GM12878 (cell line): ENCODE measurements at regions not wholly inside any gene's neighbourhood (a gene's known extent, or its start where the extent isn't known, plus 50 kb on each side); places are given as distances from the start of the nearest gene placed in this dataset.

Source experiments
- ATAC-seq: fragments of 200-7000 bp; cut with Tn5 transposase; 3 replicates; pipeline ENCODE4 v1.9.1; 2020; ENCODE audit warnings: mild to moderate bottlenecking, moderate library complexity
- BruUV-seq: library from RNA; stranded (reverse); fragments of 400-500 nt; replicated peaks from 2 replicates; lab custom pipeline; 2021; lab: Mats Ljungman, UMichigan
- CTCF ChIA-PET: fragments of 300-600 bp; sonication (Branson Sonifier 250); formaldehyde crosslinking; extraction: SDS; loops from one replicate; lab custom pipeline; 2021; ENCODE audit warnings: inconsistent platforms; lab: Yijun Ruan, JAX
- POLR2A ChIA-PET: fragments of 350-600 bp; formaldehyde crosslinking; extraction: SDS; loops from one replicate; lab custom pipeline; 2021; ENCODE audit warnings: inconsistent platforms; lab: Charles Lee
- RAD21 ChIA-PET: fragments of 300-600 bp; sonication (Branson Sonifier 250); formaldehyde crosslinking; loops from one replicate; lab custom pipeline; 2023; ENCODE audit warnings: antibody characterized with exemption; ENCODE audit not compliant: unreplicated experiment; lab: Charles Lee
- SMC1A ChIA-PET: fragments of 300-600 bp; sonication (Branson Sonifier 250); formaldehyde crosslinking; loops from one replicate; lab custom pipeline; 2023; ENCODE audit not compliant: unreplicated experiment, uncharacterized antibody; lab: Charles Lee
- DNase-seq: peaks from one replicate; pipeline ENCODE4 v3.0.0-alpha.2; 2011; ENCODE audit warnings: low read depth, low spot score
- FAIRE-seq: peaks from 3 replicates; lab custom pipeline; 2011; peaks lifted over from hg19 to GRCh38; lab: Jason Lieb, UNC
- H2AFZ ChIP-seq: 2 replicates; pipeline ENCODE4 v1.6.0; 2011; ENCODE audit warnings: low read depth, low read length, control low read depth; ENCODE audit not compliant: control insufficient read depth
- H3K27ac ChIP-seq: 2 replicates; pipeline ENCODE4 v1.5.1; 2011; ENCODE audit warnings: control low read depth; ENCODE audit not compliant: control insufficient read depth, insufficient read depth
- H3K27me3 ChIP-seq, 2 experiments: replicated peaks in 1 of 2; 2 replicates each; pipeline versions ENCODE4 v1.6.0 to v1.6.1; 2011; ENCODE audit warnings: low read length in 1 of 2; ENCODE audit not compliant: control insufficient read depth in 2 of 2, insufficient read depth in 2 of 2
- H3K36me3 ChIP-seq, 2 experiments: 2 replicates each; pipeline ENCODE4 v1.5.1; 2011; ENCODE audit warnings: low read length in 1 of 2; ENCODE audit not compliant: control insufficient read depth in 2 of 2, insufficient read depth in 2 of 2
- H3K4me1 ChIP-seq: 2 replicates; pipeline ENCODE4 v1.6.1; 2011; ENCODE audit warnings: mild to moderate bottlenecking, low read length, moderate library complexity, mixed read lengths; ENCODE audit not compliant: control insufficient read depth, insufficient read depth
- H3K4me2 ChIP-seq: 2 replicates; pipeline ENCODE4 v1.6.0; 2011; ENCODE audit warnings: control low read depth; ENCODE audit not compliant: control insufficient read depth, insufficient read depth
- H3K4me3 ChIP-seq: fragments of 200-600 bp; sonication (generic); 2 replicates; pipeline ENCODE4 v1.5.1; 2016
- H3K79me2 ChIP-seq: 2 replicates; pipeline ENCODE4 v1.6.0; 2011; ENCODE audit warnings: low read length; ENCODE audit not compliant: control insufficient read depth, insufficient read depth
- H3K9ac ChIP-seq: 2 replicates; pipeline ENCODE4 v1.8.0; 2011; ENCODE audit warnings: low read length, control low read depth, mixed read lengths; ENCODE audit not compliant: control insufficient read depth, insufficient read depth
- H3K9me3 ChIP-seq: replicated peaks from 3 replicates; pipeline ENCODE4 v1.5.1; 2011; ENCODE audit warnings: mild to moderate bottlenecking, low read length; ENCODE audit not compliant: control insufficient read depth, insufficient read depth
- H4K20me1 ChIP-seq: 2 replicates; pipeline ENCODE4 v1.6.0; 2011; ENCODE audit not compliant: control insufficient read depth, insufficient read depth
- BRCA1 ChIP-seq: IDR thresholded peaks from 2 replicates; pipeline ENCODE4 v1.6.1; 2011; ENCODE audit warnings: low read depth, low read length, improper control_type of control experiment
- ESRRA ChIP-seq: IDR thresholded peaks from 2 replicates; pipeline ENCODE4 v1.6.1; 2012; ENCODE audit warnings: mild to moderate bottlenecking, low read length, improper control_type of control experiment
- HDGF ChIP-seq: fragments of 450-650 bp; IDR thresholded peaks from 2 replicates; pipeline ENCODE4 v1.6.1; 2016; ENCODE audit warnings: antibody characterized with exemption
- NRF1 ChIP-seq: conservative IDR thresholded peaks from 2 replicates; pipeline ENCODE4 v1.6.1; 2011; ENCODE audit warnings: mild to moderate bottlenecking, low read depth, low read length, improper control_type of control experiment
- RB1 ChIP-seq: fragments of 450-650 bp; formaldehyde crosslinking; IDR thresholded peaks from 2 replicates; pipeline ENCODE4 v1.6.1; 2017; ENCODE audit warnings: mild to moderate bottlenecking, borderline replicate concordance
- RFX5 ChIP-seq: IDR thresholded peaks from 2 replicates; pipeline ENCODE4 v1.6.1; 2011; ENCODE audit warnings: low read depth, low read length, improper control_type of control experiment
- SREBF2 ChIP-seq: IDR thresholded peaks from 2 replicates; pipeline ENCODE4 v1.6.1; 2012; ENCODE audit warnings: mild to moderate bottlenecking, low read length
- TCF3 ChIP-seq: IDR thresholded peaks from 2 replicates; pipeline ENCODE4 v1.6.1; 2012; ENCODE audit warnings: low read depth, mild to moderate bottlenecking, low read length, borderline replicate concordance; ENCODE audit not compliant: insufficient read depth
- ZNF217 ChIP-seq: fragments of 450-650 bp; IDR thresholded peaks from 2 replicates; pipeline ENCODE4 v1.6.1; 2017; ENCODE audit warnings: antibody characterized with exemption, mild to moderate bottlenecking
- ZNF24 ChIP-seq: fragments of 450-650 bp; IDR thresholded peaks from 2 replicates; pipeline ENCODE4 v1.6.1; 2017; ENCODE audit warnings: antibody characterized with exemption, mild to moderate bottlenecking
- WGBS: methylation state at CpG from one replicate; pipeline ENCODE4 v1.1.6; 2016; ENCODE audit warnings: low lambda C conversion rate; ENCODE audit not compliant: insufficient replicate concordance, insufficient coverage; ENCODE audit errors: missing lambda C conversion rate; 5-methylcytosine and 5-hydroxymethylcytosine counted together
- in situ Hi-C: fragments of 300-500 bp; cut with MboI; formaldehyde crosslinking; loops from 9 replicates; pipeline ENCODE4 v1.14.3; 2018; ENCODE audit warnings: mixed read lengths
- intact Hi-C: fragments of 100-400 bp; cut with micrococcal nuclease; formaldehyde crosslinking; loops from one replicate; pipeline ENCODE4 v1.14.2; 2022; ENCODE audit not compliant: unreplicated experiment
- TF ChIP-seq, protein P1 (sequence below): fragments of 450-650 bp; IDR thresholded peaks from 2 replicates; pipeline ENCODE4 v1.6.1; 2018; ENCODE audit warnings: mild to moderate bottlenecking, low read depth, moderate library complexity; ENCODE audit not compliant: partially characterized antibody
- TF ChIP-seq, protein P2 (sequence below): fragments of 450-650 bp; IDR thresholded peaks from 2 replicates; pipeline ENCODE4 v1.6.1; 2014; ENCODE audit warnings: mild to moderate bottlenecking
- TF ChIP-seq, protein P3 (sequence below): fragments of 450-650 bp; IDR thresholded peaks from 2 replicates; pipeline ENCODE4 v1.6.1; 2017; ENCODE audit warnings: mild to moderate bottlenecking, moderate library complexity

DNA sequence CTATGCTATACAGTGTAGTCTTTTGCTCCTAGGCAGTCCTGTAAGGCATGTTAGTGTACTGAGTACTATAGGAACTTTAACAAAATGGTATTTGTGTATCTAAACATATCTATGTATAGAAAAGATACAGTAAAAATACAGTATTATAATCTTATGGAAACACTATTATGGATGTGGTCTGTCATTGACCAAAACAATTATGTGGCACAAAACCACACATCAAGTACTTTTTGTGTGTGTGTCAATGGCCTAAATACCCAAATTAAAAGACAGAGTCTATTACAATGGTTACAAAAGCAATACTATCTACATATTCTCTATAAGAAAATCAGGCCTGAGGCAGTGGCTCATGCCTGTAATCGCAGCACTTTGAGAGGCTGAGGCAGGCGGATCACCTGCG, 610.2 kb upstream of the NDST4 start:
- ATAC-seq (no peak), FAIRE-seq (no peak), DNase-seq (no peak)
- no peaks in the 10 kb centered on the region for H3K27me3 ChIP-seq
- TF ChIP-seq, protein P1, sequence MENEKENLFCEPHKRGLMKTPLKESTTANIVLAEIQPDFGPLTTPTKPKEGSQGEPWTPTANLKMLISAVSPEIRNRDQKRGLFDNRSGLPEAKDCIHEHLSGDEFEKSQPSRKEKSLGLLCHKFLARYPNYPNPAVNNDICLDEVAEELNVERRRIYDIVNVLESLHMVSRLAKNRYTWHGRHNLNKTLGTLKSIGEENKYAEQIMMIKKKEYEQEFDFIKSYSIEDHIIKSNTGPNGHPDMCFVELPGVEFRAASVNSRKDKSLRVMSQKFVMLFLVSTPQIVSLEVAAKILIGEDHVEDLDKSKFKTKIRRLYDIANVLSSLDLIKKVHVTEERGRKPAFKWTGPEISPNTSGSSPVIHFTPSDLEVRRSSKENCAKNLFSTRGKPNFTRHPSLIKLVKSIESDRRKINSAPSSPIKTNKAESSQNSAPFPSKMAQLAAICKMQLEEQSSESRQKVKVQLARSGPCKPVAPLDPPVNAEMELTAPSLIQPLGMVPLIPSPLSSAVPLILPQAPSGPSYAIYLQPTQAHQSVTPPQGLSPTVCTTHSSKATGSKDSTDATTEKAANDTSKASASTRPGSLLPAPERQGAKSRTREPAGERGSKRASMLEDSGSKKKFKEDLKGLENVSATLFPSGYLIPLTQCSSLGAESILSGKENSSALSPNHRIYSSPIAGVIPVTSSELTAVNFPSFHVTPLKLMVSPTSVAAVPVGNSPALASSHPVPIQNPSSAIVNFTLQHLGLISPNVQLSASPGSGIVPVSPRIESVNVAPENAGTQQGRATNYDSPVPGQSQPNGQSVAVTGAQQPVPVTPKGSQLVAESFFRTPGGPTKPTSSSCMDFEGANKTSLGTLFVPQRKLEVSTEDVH = no peak
- TF ChIP-seq, protein P2, sequence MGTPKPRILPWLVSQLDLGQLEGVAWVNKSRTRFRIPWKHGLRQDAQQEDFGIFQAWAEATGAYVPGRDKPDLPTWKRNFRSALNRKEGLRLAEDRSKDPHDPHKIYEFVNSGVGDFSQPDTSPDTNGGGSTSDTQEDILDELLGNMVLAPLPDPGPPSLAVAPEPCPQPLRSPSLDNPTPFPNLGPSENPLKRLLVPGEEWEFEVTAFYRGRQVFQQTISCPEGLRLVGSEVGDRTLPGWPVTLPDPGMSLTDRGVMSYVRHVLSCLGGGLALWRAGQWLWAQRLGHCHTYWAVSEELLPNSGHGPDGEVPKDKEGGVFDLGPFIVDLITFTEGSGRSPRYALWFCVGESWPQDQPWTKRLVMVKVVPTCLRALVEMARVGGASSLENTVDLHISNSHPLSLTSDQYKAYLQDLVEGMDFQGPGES = no peak
- TF ChIP-seq, protein P3, sequence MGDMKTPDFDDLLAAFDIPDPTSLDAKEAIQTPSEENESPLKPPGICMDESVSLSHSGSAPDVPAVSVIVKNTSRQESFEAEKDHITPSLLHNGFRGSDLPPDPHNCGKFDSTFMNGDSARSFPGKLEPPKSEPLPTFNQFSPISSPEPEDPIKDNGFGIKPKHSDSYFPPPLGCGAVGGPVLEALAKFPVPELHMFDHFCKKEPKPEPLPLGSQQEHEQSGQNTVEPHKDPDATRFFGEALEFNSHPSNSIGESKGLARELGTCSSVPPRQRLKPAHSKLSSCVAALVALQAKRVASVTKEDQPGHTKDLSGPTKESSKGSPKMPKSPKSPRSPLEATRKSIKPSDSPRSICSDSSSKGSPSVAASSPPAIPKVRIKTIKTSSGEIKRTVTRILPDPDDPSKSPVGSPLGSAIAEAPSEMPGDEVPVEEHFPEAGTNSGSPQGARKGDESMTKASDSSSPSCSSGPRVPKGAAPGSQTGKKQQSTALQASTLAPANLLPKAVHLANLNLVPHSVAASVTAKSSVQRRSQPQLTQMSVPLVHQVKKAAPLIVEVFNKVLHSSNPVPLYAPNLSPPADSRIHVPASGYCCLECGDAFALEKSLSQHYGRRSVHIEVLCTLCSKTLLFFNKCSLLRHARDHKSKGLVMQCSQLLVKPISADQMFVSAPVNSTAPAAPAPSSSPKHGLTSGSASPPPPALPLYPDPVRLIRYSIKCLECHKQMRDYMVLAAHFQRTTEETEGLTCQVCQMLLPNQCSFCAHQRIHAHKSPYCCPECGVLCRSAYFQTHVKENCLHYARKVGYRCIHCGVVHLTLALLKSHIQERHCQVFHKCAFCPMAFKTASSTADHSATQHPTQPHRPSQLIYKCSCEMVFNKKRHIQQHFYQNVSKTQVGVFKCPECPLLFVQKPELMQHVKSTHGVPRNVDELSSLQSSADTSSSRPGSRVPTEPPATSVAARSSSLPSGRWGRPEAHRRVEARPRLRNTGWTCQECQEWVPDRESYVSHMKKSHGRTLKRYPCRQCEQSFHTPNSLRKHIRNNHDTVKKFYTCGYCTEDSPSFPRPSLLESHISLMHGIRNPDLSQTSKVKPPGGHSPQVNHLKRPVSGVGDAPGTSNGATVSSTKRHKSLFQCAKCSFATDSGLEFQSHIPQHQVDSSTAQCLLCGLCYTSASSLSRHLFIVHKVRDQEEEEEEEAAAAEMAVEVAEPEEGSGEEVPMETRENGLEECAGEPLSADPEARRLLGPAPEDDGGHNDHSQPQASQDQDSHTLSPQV = no peak
- TF ChIP-seq RFX5 = no peak
- TF ChIP-seq ZNF217 = no peak
- TF ChIP-seq SREBF2 = no peak
- TF ChIP-seq ESRRA = no peak
- no peak for TF ChIP-seq RB1
- no peak for TF ChIP-seq HDGF
- no peak for TF ChIP-seq NRF1
- TF ChIP-seq ZNF24 = no peak
- no peak for TF ChIP-seq TCF3
- no peak for TF ChIP-seq BRCA1
- no peaks in the 10 kb centered on the region for H3K4me1 ChIP-seq
- 27% methylated on average over 3 of the region's 3 CpGs for WGBS
- no peaks in the 10 kb centered on the region for H3K36me3 ChIP-seq
- H3K27ac ChIP-seq = no peak overlapping the region
- H3K9ac ChIP-seq = no peak overlapping the region
- ChIA-PET POLR2A (interaction anchor here (1.1 kb wide), 1 partner anchor 37 kb away, joined by 3 read pairs; no protein-coding TSS in a partner anchor), SMC1A (no interaction called here), RAD21 (no interaction called here), CTCF (no interaction called here)
- no peak overlapping the region for H3K4me3 ChIP-seq
- in situ Hi-C loops (no loop called here), intact Hi-C loops (no loop called here)
- no peaks in the 10 kb centered on the region for H3K9me3 ChIP-seq
- H2AFZ ChIP-seq = no peak overlapping the region
- no peak overlapping the region for H3K4me2 ChIP-seq
- no TSS peak for BruUV-seq
- H4K20me1 ChIP-seq = no peaks in the 10 kb centered on the region
- no peaks in the 10 kb centered on the region for H3K79me2 ChIP-seq
